DLD1 (cell line): ENCODE measurements at regions not wholly inside any gene's neighbourhood (a gene's known extent, or its start where the extent isn't known, plus 50 kb on each side); places are given as distances from the start of the nearest gene placed in this dataset.

Source experiments
- in situ Hi-C: cut with HindIII; loops from 2 replicates; pipeline ENCODE4 v1.10.0; 2017; ENCODE audit warnings: low sequenced_read_pairs

DNA sequence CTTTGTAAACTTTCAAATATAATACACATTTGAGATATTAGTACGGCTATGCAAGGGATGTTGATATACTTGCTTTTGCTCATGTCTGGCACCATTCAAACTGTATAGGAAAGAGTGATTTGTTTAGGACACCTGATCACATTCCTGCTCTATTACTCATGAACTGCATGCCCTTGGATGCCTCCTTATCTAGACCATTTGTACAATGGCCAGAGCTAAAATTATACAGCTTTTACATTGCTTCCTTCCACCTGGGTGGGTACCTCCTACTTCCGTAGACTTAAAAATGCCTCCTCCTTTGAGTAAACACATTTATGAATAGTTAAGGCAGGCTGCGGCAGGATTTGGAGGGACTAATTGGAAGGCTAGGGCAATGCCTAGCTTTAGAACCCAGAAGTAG lies 85.4 kb upstream of the PBX1 start:
- in situ Hi-C loops, result no loop called here

GRCh38 chr1:164475834-164476233 lies 83.2 kb upstream of the PBX1 start:
- in situ Hi-C loops, result no loop called here

DNA sequence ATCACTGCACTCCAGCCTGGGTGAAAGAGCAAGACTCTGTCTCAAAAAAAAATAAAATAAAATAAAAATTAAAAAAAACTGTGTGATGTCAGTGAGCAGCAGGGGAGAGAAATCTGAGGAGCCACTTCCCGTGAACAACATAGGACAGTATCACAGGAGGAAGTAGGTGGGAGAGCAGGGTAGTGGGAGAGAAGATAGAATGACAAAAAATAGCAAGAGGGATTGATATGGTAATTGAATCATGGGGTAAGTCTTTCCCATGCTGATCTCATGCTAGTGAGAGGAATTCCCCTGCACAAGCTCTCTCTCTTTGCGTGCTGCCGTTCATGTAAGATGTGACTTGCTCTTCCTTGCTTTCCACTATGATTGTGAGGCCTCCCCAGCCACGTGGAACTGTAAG lies 81.6 kb upstream of the PBX1 start:
- in situ Hi-C loops, result no loop called here

DNA sequence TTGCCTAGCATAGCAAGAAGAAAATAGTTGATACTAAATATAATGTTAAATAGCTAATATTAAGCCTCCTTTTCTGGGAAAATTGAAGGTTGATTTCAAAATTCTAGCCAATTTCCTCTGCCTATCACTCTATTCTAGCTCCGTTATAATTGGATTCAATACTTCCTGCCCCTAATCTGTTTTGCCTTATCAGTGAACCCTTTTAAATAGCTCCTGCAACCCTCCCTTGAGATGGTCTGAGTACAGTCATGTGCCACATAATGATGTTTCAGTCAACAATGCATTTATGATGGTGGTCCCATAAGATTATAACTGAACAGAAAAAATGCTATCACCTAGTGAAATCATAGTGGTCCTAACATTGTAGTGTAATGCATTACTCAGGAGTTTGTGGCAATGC lies 79.7 kb upstream of the PBX1 start:
- in situ Hi-C loops, result no loop called here

GRCh38 chr1:164480285-164480907 lies 78.6 kb upstream of the PBX1 start:
- in situ Hi-C loops, result no loop called here

- in situ Hi-C loops, result no loop called here
Measured at GRCh38 chr1:164495905-164496304, 63.1 kb upstream of the PBX1 start.

- in situ Hi-C loops, result no loop called here
Measured at GRCh38 chr1:164498792-164499191, 60.2 kb upstream of the PBX1 start.

GRCh38 chr1:164504749-164505148 lies 54.2 kb upstream of the PBX1 start:
- in situ Hi-C loops, result no loop called here
